ENCODE measurements at regions not wholly inside any gene's neighbourhood (a gene's known extent, or its start where the extent isn't known, plus 50 kb on each side); places are given as distances from the start of the nearest gene placed in this dataset.

- peak; percentile 24 for DNase-seq (ENCODE audit: low read depth)
- no peak for TF ChIP-seq CTCF (conservative IDR thresholded peaks at IDR 0.05; ENCODE audit: control insufficient read depth, insufficient read depth, low read depth, low read length)
- H3K4me3 ChIP-seq (ENCODE audit: control insufficient read depth, low read depth, low read length) = no peak overlapping the region
Observed at GRCh38 chr2:40642237-40642636, 190.3 kb upstream of the SLC8A1 start.

- DNase-seq (ENCODE audit: low read depth) = no peak
- TF ChIP-seq CTCF (conservative IDR thresholded peaks at IDR 0.05; ENCODE audit: control insufficient read depth, insufficient read depth, low read depth, low read length) = no peak
- H3K4me3 ChIP-seq (ENCODE audit: control insufficient read depth, low read depth, low read length) = no peak overlapping the region
Observed at GRCh38 chr2:40642726-40643125, 190.8 kb upstream of the SLC8A1 start.

- no peak for DNase-seq (ENCODE audit: low read depth)
- TF ChIP-seq CTCF (conservative IDR thresholded peaks at IDR 0.05; ENCODE audit: control insufficient read depth, insufficient read depth, low read depth, low read length) = no peak
- no peak overlapping the region for H3K4me3 ChIP-seq (ENCODE audit: control insufficient read depth, low read depth, low read length)
Observed at GRCh38 chr2:40646642-40647041, 194.8 kb upstream of the SLC8A1 start.

- no peak for TF ChIP-seq CTCF (conservative IDR thresholded peaks at IDR 0.05; ENCODE audit: control insufficient read depth, insufficient read depth, low read depth, low read length)
- H3K4me3 ChIP-seq (ENCODE audit: control insufficient read depth, low read depth, low read length) = no peak overlapping the region
- no peak for DNase-seq (ENCODE audit: low read depth)
Observed at GRCh38 chr2:40652155-40652554, 200.3 kb upstream of the SLC8A1 start.

GRCh38 chr2:40653829-40654228 is 201.9 kb upstream of the SLC8A1 start:
- TF ChIP-seq CTCF (conservative IDR thresholded peaks at IDR 0.05; ENCODE audit: control insufficient read depth, insufficient read depth, low read depth, low read length) = no peak
- H3K4me3 ChIP-seq (ENCODE audit: control insufficient read depth, low read depth, low read length) = no peak overlapping the region
- DNase-seq (ENCODE audit: low read depth) = peak; percentile 42

- no peak for DNase-seq (ENCODE audit: low read depth)
- TF ChIP-seq CTCF (conservative IDR thresholded peaks at IDR 0.05; ENCODE audit: control insufficient read depth, insufficient read depth, low read depth, low read length) = no peak
- H3K4me3 ChIP-seq (ENCODE audit: control insufficient read depth, low read depth, low read length) = no peak overlapping the region
Observed at GRCh38 chr2:40654346-40654745, 202.5 kb upstream of the SLC8A1 start.

- H3K4me3 ChIP-seq (ENCODE audit: control insufficient read depth, low read depth, low read length) = no peak overlapping the region
- TF ChIP-seq CTCF (conservative IDR thresholded peaks at IDR 0.05; ENCODE audit: control insufficient read depth, insufficient read depth, low read depth, low read length) = no peak
- DNase-seq (ENCODE audit: low read depth) = peak; percentile 38
Observed at GRCh38 chr2:40658941-40659340, 207.1 kb upstream of the SLC8A1 start.

Measured in fibroblast of mammary gland (primary cell).